Duodenal mucosa (tissue), 2 donors: ENCODE measurements at regions not wholly inside any gene's neighbourhood (a gene's known extent, or its start where the extent isn't known, plus 50 kb on each side); places are given as distances from the start of the nearest gene placed in this dataset.

Experiments used
- H3K27ac ChIP-seq: one replicate; pipeline ENCODE4 v1.7.0; 2013; ENCODE audit warnings: low read depth, low read length
- H3K27me3 ChIP-seq, 2 donors: one replicate each; pipeline ENCODE4 v1.7.0; 2013; ENCODE audit warnings: low read length in 2 of 2, control low read depth in 1 of 2; ENCODE audit not compliant: insufficient read depth in 2 of 2, control insufficient read depth in 1 of 2
- H3K36me3 ChIP-seq, 2 donors: one replicate each; pipeline ENCODE4 v1.7.0; 2013; ENCODE audit warnings: low read length in 2 of 2, control low read depth in 1 of 2; ENCODE audit not compliant: insufficient read depth in 2 of 2, control insufficient read depth in 1 of 2
- H3K4me1 ChIP-seq, 2 donors: one replicate each; pipeline ENCODE4 v1.7.0; 2013; ENCODE audit warnings: low read length in 2 of 2, control low read depth in 1 of 2; ENCODE audit not compliant: insufficient read depth in 2 of 2, control insufficient read depth in 1 of 2
- H3K4me3 ChIP-seq, 2 donors: one replicate each; pipeline ENCODE4 v1.7.0; 2013; ENCODE audit warnings: low read length in 2 of 2, low read depth in 1 of 2
- H3K9ac ChIP-seq, 2 donors: one replicate each; pipeline ENCODE4 v1.7.0; 2013; ENCODE audit warnings: low read length in 2 of 2, low read depth in 1 of 2
- H3K9me3 ChIP-seq, 2 donors: one replicate each; pipeline ENCODE4 v1.7.0; 2013; ENCODE audit warnings: low read length in 2 of 2, control low read depth in 1 of 2; ENCODE audit not compliant: control insufficient read depth in 1 of 2

GRCh38 chr2:38174646-38175423 is 98.9 kb upstream of the CYP1B1 start:
- Histone ChIP-seq H3K36me3 (no peaks in the 10 kb centered on the region), H3K9me3 (no peaks in the 10 kb centered on the region), H3K9ac (no peak overlapping the region), H3K27me3 (no peaks in the 10 kb centered on the region), H3K27ac (no peak overlapping the region), H3K4me1 (no peaks in the 10 kb centered on the region), H3K4me3 (no peak overlapping the region)

GRCh38 chr2:38174131-38174530 is 98.2 kb upstream of the CYP1B1 start:
- Histone ChIP-seq H3K36me3 (no peaks in the 10 kb centered on the region), H3K9ac (no peak overlapping the region), H3K27me3 (no peaks in the 10 kb centered on the region), H3K4me1 (no peaks in the 10 kb centered on the region), H3K27ac (no peak overlapping the region), H3K9me3 (no peaks in the 10 kb centered on the region), H3K4me3 (no peak overlapping the region)

- H3K9me3 ChIP-seq = no peaks in the 10 kb centered on the region
- no peaks in the 10 kb centered on the region for H3K27me3 ChIP-seq
- no peaks in the 10 kb centered on the region for H3K4me1 ChIP-seq
- H3K36me3 ChIP-seq = no peaks in the 10 kb centered on the region
- no peak overlapping the region for H3K4me3 ChIP-seq
- H3K9ac ChIP-seq = no peak overlapping the region
- no peak overlapping the region for H3K27ac ChIP-seq
Measured at GRCh38 chr2:38173683-38174082, 97.7 kb upstream of the CYP1B1 start.

- Histone ChIP-seq H3K9me3 (no peaks in the 10 kb centered on the region), H3K27ac (no peak overlapping the region), H3K4me1 (no peaks in the 10 kb centered on the region), H3K4me3 (no peak overlapping the region), H3K36me3 (no peaks in the 10 kb centered on the region), H3K9ac (no peak overlapping the region), H3K27me3 (no peaks in the 10 kb centered on the region)
Measured at GRCh38 chr2:38171208-38171855, 95.4 kb upstream of the CYP1B1 start.

GRCh38 chr2:38170733-38171132 is 94.8 kb upstream of the CYP1B1 start:
- Histone ChIP-seq H3K4me3 (no peak overlapping the region), H3K9ac (no peak overlapping the region), H3K9me3 (no peaks in the 10 kb centered on the region), H3K4me1 (no peaks in the 10 kb centered on the region), H3K36me3 (no peaks in the 10 kb centered on the region), H3K27ac (no peak overlapping the region), H3K27me3 (no peaks in the 10 kb centered on the region)

- no peak overlapping the region for H3K9ac ChIP-seq
- no peaks in the 10 kb centered on the region for H3K27me3 ChIP-seq
- no peaks in the 10 kb centered on the region for H3K36me3 ChIP-seq
- no peak overlapping the region for H3K27ac ChIP-seq
- no peaks in the 10 kb centered on the region for H3K4me1 ChIP-seq
- no peak overlapping the region for H3K4me3 ChIP-seq
- H3K9me3 ChIP-seq = no peaks in the 10 kb centered on the region
Measured at GRCh38 chr2:38170067-38170466, 94.1 kb upstream of the CYP1B1 start.

GRCh38 chr2:38168710-38169480 is 92.9 kb upstream of the CYP1B1 start:
- Histone ChIP-seq H3K36me3 (no peaks in the 10 kb centered on the region), H3K4me3 (no peak overlapping the region), H3K4me1 (no peaks in the 10 kb centered on the region), H3K27me3 (no peaks in the 10 kb centered on the region), H3K27ac (no peak overlapping the region), H3K9me3 (no peaks in the 10 kb centered on the region), H3K9ac (no peak overlapping the region)

- Histone ChIP-seq H3K27me3 (no peaks in the 10 kb centered on the region), H3K36me3 (no peaks in the 10 kb centered on the region), H3K27ac (no peak overlapping the region), H3K4me1 (no peaks in the 10 kb centered on the region), H3K9ac (no peak overlapping the region), H3K9me3 (no peaks in the 10 kb centered on the region), H3K4me3 (no peak overlapping the region)
Measured at GRCh38 chr2:38167968-38168350, 92.0 kb upstream of the CYP1B1 start.

GRCh38 chr2:38165698-38166097 is 89.7 kb upstream of the CYP1B1 start:
- Histone ChIP-seq H3K9me3 (no peaks in the 10 kb centered on the region), H3K27me3 (no peaks in the 10 kb centered on the region), H3K27ac (no peak overlapping the region), H3K4me3 (no peak overlapping the region), H3K9ac (no peak overlapping the region), H3K36me3 (no peaks in the 10 kb centered on the region), H3K4me1 (no peaks in the 10 kb centered on the region)

GRCh38 chr2:38164881-38165280 is 88.9 kb upstream of the CYP1B1 start:
- H3K36me3 ChIP-seq = no peaks in the 10 kb centered on the region
- no peak overlapping the region for H3K9ac ChIP-seq
- no peaks in the 10 kb centered on the region for H3K4me1 ChIP-seq
- no peak overlapping the region for H3K27ac ChIP-seq
- H3K4me3 ChIP-seq = no peak overlapping the region
- no peaks in the 10 kb centered on the region for H3K9me3 ChIP-seq
- no peaks in the 10 kb centered on the region for H3K27me3 ChIP-seq
